ENCODE measurements at regions not wholly inside any gene's neighbourhood (a gene's known extent, or its start where the extent isn't known, plus 50 kb on each side); places are given as distances from the start of the nearest gene placed in this dataset.
A peak's percentile ranks its signal among the peaks of the same experiment; 100 is the strongest.

- no peak for DNase-seq (ENCODE audit: low read depth)
Observed at GRCh38 chr13:33710924-33711323, 107.0 kb upstream of the RFC3 start.

- DNase-seq (ENCODE audit: low read depth), result no peak
Observed at GRCh38 chr13:33711436-33711835, 106.5 kb upstream of the RFC3 start.

- no peak for DNase-seq (ENCODE audit: low read depth)
Observed at GRCh38 chr13:33717775-33718174, 100.2 kb upstream of the RFC3 start.

GRCh38 chr13:33721724-33722123 is 96.2 kb upstream of the RFC3 start:
- DNase-seq (ENCODE audit: low read depth), result peak; percentile 34

- no peak for DNase-seq (ENCODE audit: low read depth)
Observed at GRCh38 chr13:33722216-33722915, 95.6 kb upstream of the RFC3 start.

GRCh38 chr13:33723365-33723764 is 94.6 kb upstream of the RFC3 start:
- DNase-seq (ENCODE audit: low read depth), result no peak

- peak; percentile 22 for DNase-seq (ENCODE audit: low read depth)
Observed at GRCh38 chr13:33723772-33724435, 94.0 kb upstream of the RFC3 start.

- DNase-seq (ENCODE audit: low read depth), result no peak
Observed at GRCh38 chr13:33725340-33725739, 92.6 kb upstream of the RFC3 start.

GRCh38 chr13:33727297-33728083 is 90.5 kb upstream of the RFC3 start:
- no peak for DNase-seq (ENCODE audit: low read depth)

- no peak for DNase-seq (ENCODE audit: low read depth)
Observed at GRCh38 chr13:33728271-33729037, 89.5 kb upstream of the RFC3 start.

GRCh38 chr13:33730147-33730546 is 87.8 kb upstream of the RFC3 start:
- DNase-seq (ENCODE audit: low read depth), result no peak

- no peak for DNase-seq (ENCODE audit: low read depth)
Observed at GRCh38 chr13:33730619-33731018, 87.3 kb upstream of the RFC3 start.

- no peak for DNase-seq (ENCODE audit: low read depth)
Observed at GRCh38 chr13:33735276-33735675, 82.7 kb upstream of the RFC3 start.

- DNase-seq (ENCODE audit: low read depth), result no peak
Observed at GRCh38 chr13:33739254-33739653, 78.7 kb upstream of the RFC3 start.

GRCh38 chr13:33740134-33740538 is 77.8 kb upstream of the RFC3 start:
- DNase-seq (ENCODE audit: low read depth), result peak; percentile 36

GRCh38 chr13:33742321-33742720 is 75.6 kb upstream of the RFC3 start:
- DNase-seq (ENCODE audit: low read depth), result no peak

- no peak for DNase-seq (ENCODE audit: low read depth)
Observed at GRCh38 chr13:33743438-33744368, 74.2 kb upstream of the RFC3 start.

- DNase-seq (ENCODE audit: low read depth), result no peak
Observed at GRCh38 chr13:33744589-33745369, 73.2 kb upstream of the RFC3 start.

GRCh38 chr13:33745370-33746324 is 72.3 kb upstream of the RFC3 start:
- no peak for DNase-seq (ENCODE audit: low read depth)

Measured in GM04503 (cell line).